LNCAP (cell line): ENCODE measurements at regions not wholly inside any gene's neighbourhood (a gene's known extent, or its start where the extent isn't known, plus 50 kb on each side); places are given as distances from the start of the nearest gene placed in this dataset.

Experiments used
- TF ChIP-seq, protein P1 (sequence below): fragments of 450-650 bp; IDR thresholded peaks from 2 replicates; pipeline ENCODE4 v1.5.1; 2017; ENCODE audit warnings: mild to moderate bottlenecking

DNA sequence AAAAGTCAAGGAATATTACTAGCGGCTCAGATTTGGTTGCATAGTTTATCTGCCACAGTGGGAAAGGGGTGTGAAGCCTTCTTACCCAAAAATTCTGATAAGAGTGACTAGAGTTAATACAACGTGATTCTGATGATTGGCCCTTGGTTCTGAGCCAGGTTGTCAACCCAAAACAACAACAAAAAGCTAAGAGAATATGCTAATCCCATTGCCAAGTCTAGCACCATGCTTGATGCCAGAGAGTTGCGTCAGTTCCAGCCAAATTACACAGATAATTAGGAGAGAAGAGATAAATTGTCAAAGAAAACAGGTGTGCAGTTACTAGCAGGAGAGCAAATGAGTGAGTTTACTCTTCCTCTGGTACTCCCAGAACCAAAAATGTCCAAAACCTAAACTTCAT, 287.4 kb upstream of the AGA start:
- TF ChIP-seq, protein P1, sequence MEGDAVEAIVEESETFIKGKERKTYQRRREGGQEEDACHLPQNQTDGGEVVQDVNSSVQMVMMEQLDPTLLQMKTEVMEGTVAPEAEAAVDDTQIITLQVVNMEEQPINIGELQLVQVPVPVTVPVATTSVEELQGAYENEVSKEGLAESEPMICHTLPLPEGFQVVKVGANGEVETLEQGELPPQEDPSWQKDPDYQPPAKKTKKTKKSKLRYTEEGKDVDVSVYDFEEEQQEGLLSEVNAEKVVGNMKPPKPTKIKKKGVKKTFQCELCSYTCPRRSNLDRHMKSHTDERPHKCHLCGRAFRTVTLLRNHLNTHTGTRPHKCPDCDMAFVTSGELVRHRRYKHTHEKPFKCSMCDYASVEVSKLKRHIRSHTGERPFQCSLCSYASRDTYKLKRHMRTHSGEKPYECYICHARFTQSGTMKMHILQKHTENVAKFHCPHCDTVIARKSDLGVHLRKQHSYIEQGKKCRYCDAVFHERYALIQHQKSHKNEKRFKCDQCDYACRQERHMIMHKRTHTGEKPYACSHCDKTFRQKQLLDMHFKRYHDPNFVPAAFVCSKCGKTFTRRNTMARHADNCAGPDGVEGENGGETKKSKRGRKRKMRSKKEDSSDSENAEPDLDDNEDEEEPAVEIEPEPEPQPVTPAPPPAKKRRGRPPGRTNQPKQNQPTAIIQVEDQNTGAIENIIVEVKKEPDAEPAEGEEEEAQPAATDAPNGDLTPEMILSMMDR = no peak

- TF ChIP-seq, protein P1 = no peak
These were observed 295.2 kb upstream of the AGA start for GRCh38 chr4:177737387-177737940.

- TF ChIP-seq, protein P1 = no peak
These were observed 298.3 kb upstream of the AGA start for GRCh38 chr4:177740563-177740962.

DNA sequence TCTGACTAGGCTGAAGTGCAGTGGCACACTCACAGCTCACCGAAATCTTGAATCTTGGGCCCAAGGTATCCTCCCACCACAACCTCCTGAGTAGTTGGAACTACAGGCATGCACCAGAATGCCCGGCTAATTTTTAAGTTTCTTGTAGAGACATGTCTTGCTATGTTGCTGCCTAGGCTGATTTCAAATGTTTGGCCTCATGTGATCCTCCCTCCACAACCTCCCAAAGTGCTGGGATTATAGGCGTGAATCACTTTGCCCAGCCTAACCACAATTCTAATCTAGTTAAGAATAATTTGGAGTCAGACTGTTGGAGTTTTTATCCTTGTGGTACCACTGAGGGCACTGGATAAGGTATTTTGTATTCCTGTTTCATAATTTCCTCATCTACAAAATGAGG, 317.5 kb upstream of the AGA start:
- TF ChIP-seq, protein P1 = no peak

DNA sequence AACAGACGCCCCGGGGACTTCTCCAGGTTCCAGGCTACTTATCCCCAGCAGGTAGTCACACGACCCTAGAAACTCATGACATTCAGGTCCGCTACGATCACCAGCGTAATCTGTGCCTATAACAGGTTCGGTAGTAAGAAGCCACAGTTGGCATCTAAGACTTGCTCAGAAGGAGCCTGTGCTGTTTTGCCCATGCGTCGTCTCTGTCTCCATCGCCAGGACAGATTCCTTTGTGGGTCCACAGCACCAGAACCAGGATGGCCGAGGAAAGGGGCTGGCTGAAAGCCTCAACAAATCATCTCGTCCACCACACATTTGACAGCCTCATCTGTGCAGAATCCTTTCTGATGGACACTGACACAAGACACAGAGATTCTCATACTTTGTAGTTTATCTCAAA, 319.5 kb upstream of the AGA start:
- TF ChIP-seq, protein P1 = no peak

DNA sequence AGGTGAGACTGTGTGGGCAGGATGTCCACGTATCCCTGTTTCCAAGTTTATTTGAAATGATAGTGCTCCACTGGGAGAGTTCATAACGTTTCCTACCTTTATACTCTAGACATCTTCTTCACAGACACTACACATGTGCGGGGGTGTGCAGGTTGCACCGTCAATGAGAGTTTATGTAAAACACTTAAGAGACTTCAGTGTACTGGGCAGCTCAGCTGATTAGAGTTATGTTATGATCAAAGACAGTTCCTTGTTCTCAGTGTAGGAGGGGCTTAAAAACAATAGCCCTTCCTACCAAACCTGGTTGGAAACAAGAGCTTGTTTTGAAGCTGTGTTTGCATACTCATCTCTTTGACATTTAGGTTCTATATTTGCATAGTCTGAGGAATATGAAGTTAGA, 326.9 kb upstream of the AGA start:
- TF ChIP-seq, protein P1 = no peak

- TF ChIP-seq, protein P1 = no peak
These were observed 328.5 kb upstream of the AGA start for GRCh38 chr4:177770776-177771175.

GRCh38 chr4:177771645-177772044, 329.4 kb upstream of the AGA start:
- TF ChIP-seq, protein P1 = no peak
